GM23338 (cell line): ENCODE measurements at regions not wholly inside any gene's neighbourhood (a gene's known extent, or its start where the extent isn't known, plus 50 kb on each side); places are given as distances from the start of the nearest gene placed in this dataset.

ENCODE experiments used
- CREB1 ChIP-seq: fragments of 250-450 bp; sonication (Bioruptor Pico); IDR thresholded peaks from 2 replicates; pipeline ENCODE4 v1.5.0; 2020; ENCODE audit warnings: low read depth, mild to moderate bottlenecking, moderate library complexity
- CTCF ChIP-seq, 2 experiments: fragments of 200-600 bp in 1 of 2; sonication (generic) in 1 of 2; conservative IDR thresholded peaks; 2 replicates each; pipeline versions ENCODE4 v1.5.1 to v1.6.1; 2016 to 2017; ENCODE audit warnings: antibody characterized with exemption in 2 of 2, low read depth in 2 of 2, mild to moderate bottlenecking in 2 of 2, moderate library complexity in 1 of 2
- ETS1 ChIP-seq: IDR thresholded peaks from 2 replicates; pipeline ENCODE4 v1.6.1; 2016; ENCODE audit warnings: antibody characterized with exemption
- EZH2 ChIP-seq: fragments of 200-600 bp; sonication (generic); IDR thresholded peaks from one replicate; pipeline ENCODE4 v1.8.0; 2017; ENCODE audit warnings: antibody characterized with exemption, mild to moderate bottlenecking, low read depth; ENCODE audit not compliant: unreplicated experiment
- EZH2phosphoT487 ChIP-seq: fragments of 200-600 bp; sonication (generic); IDR thresholded peaks from one replicate; pipeline ENCODE4 v1.8.1; 2018; ENCODE audit warnings: antibody characterized with exemption; ENCODE audit not compliant: unreplicated experiment
- POLR2AphosphoS5 ChIP-seq: IDR thresholded peaks from 2 replicates; pipeline ENCODE4 v1.6.1; 2016; ENCODE audit warnings: antibody characterized with exemption, low read depth
- REST ChIP-seq: IDR thresholded peaks from one replicate; pipeline ENCODE4 v1.6.1; 2018; ENCODE audit warnings: antibody characterized with exemption; ENCODE audit not compliant: unreplicated experiment
- STAT1 ChIP-seq: IDR thresholded peaks from one replicate; pipeline ENCODE4 v1.6.1; 2016; ENCODE audit warnings: antibody characterized with exemption; ENCODE audit not compliant: unreplicated experiment

GRCh38 chr18:22297008-22297407, 120.7 kb downstream of the CTAGE1 start:
- TF ChIP-seq EZH2phosphoT487 = no peak
- no peak for TF ChIP-seq CTCF (conservative IDR thresholded peaks at IDR 0.05; ENCODE audit: low read depth in 2 of 2)
- TF ChIP-seq REST = no peak
- no peak for TF ChIP-seq EZH2
- no peak for TF ChIP-seq CREB1 (CRISPR knock-in tag)
- TF ChIP-seq POLR2AphosphoS5 = no peak
- TF ChIP-seq STAT1 = no peak
- no peak for TF ChIP-seq ETS1
